22Rv1 (cell line): ENCODE measurements at regions not wholly inside any gene's neighbourhood (a gene's known extent, or its start where the extent isn't known, plus 50 kb on each side); places are given as distances from the start of the nearest gene placed in this dataset.

ENCODE experiments used
- CTCF ChIP-seq: fragments of 450-650 bp; IDR thresholded peaks from 2 replicates; pipeline ENCODE4 v1.5.1; 2017; ENCODE audit warnings: mild to moderate bottlenecking
- ZFX ChIP-seq: fragments of 450-650 bp; IDR thresholded peaks from 2 replicates; pipeline ENCODE4 v1.6.1; 2017; ENCODE audit warnings: antibody characterized with exemption, borderline replicate concordance

DNA sequence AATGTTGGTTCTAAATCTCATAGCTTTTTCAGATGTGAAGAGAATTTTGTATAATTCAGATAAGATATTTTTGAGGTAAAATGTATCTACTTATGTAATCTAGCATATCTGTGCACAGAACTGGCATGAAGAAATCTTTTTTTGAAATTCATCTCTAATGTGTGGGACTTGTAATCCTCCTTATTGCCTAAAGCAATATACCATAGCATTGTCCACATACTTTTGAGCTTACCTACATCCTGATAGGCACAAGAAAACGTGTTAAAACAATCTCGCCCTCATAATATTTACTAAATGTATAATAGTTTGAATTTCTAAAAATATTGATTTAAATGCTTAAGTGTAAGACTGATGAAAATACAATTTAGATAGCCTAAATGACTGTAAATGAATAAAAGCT lies 1686.5 kb upstream of the ACO1 start:
- TF ChIP-seq CTCF (no peak), ZFX (no peak)
